ENCODE measurements at regions not wholly inside any gene's neighbourhood (a gene's known extent, or its start where the extent isn't known, plus 50 kb on each side); places are given as distances from the start of the nearest gene placed in this dataset.

- TF ChIP-seq CTCF (IDR thresholded peaks at IDR 0.05; ENCODE audit: low read depth, low read length, missing input control) (no peak), JUND (IDR thresholded peaks at IDR 0.05) (no peak), SP1 (IDR thresholded peaks at IDR 0.05) (no peak), NR2F2 (IDR thresholded peaks at IDR 0.05) (no peak), ATF3 (IDR thresholded peaks at IDR 0.05) (no peak), FOXA1 (IDR thresholded peaks at IDR 0.05) (no peak), EGR1 (IDR thresholded peaks at IDR 0.05; ENCODE audit: low read depth in 2 of 2) (no peak), YY1 (IDR thresholded peaks at IDR 0.05) (no peak), ZBTB33 (IDR thresholded peaks at IDR 0.05) (no peak), GABPA (IDR thresholded peaks at IDR 0.05 in 1 of 2, conservative IDR thresholded peaks at IDR 0.05 in 1 of 2) (no peak)
Observed at GRCh38 chr7:116120839-116121238, 89.5 kb upstream of the TES start.

Data from liver (tissue), 3 donors.